B cell (primary cell): ENCODE measurements at regions not wholly inside any gene's neighbourhood (a gene's known extent, or its start where the extent isn't known, plus 50 kb on each side); places are given as distances from the start of the nearest gene placed in this dataset.

Source experiments
- ATAC-seq: fragments of 200-7000 bp; cut with Tn5 transposase; one replicate; pipeline ENCODE4 v1.10.0; 2021; ENCODE audit warnings: low read depth, mild to moderate bottlenecking, moderate number of reproducible peaks, moderate library complexity
- CTCF ChIA-PET: fragments of 350-600 bp; sonication (Branson Sonifier 250); formaldehyde crosslinking; loops from one replicate; lab custom pipeline; 2021; ENCODE audit warnings: antibody characterized with exemption, inconsistent platforms; lab: Charles Lee
- POLR2A ChIA-PET: fragments of 350-600 bp; sonication (Branson Sonifier 250); formaldehyde crosslinking; loops from one replicate; lab custom pipeline; 2021; ENCODE audit warnings: antibody characterized with exemption; lab: Charles Lee
- DNase-seq: peaks from one replicate; pipeline ENCODE4 v3.0.0; 2013
- H2AFZ ChIP-seq: 2 replicates; pipeline ENCODE4 v1.6.1; 2012; ENCODE audit warnings: mild to moderate bottlenecking, low read depth, low read length; ENCODE audit not compliant: insufficient read depth, poor library complexity, severe bottlenecking
- H3K27ac ChIP-seq, 2 donors: 1 replicate in 1 of 2; 2 replicates in 1 of 2; pipeline ENCODE4 v1.5.1; 2012 to 2013; ENCODE audit warnings: low read length in 2 of 2, mild to moderate bottlenecking in 2 of 2, moderate library complexity in 1 of 2
- H3K27me3 ChIP-seq, 4 experiments: fragments of 200-600 bp in 1 of 4; sonication (generic) in 1 of 4; replicated peaks in 1 of 4; 1 replicate in 2 of 4; 2 replicates in 2 of 4; pipeline versions ENCODE4 v1.6.1 to v1.7.0; 2013 to 2016; ENCODE audit warnings: low read length in 3 of 4, mild to moderate bottlenecking in 2 of 4, mixed read lengths in 1 of 4, moderate library complexity in 1 of 4; ENCODE audit not compliant: insufficient read depth in 4 of 4, control insufficient read depth in 3 of 4; ENCODE audit errors: control extremely low read depth in 1 of 4
- H3K36me3 ChIP-seq, 2 experiments: replicated peaks in 1 of 2; 1 replicate in 1 of 2; 2 replicates in 1 of 2; pipeline versions ENCODE4 v1.6.1 to v1.7.1; 2013; ENCODE audit warnings: low read length in 1 of 2; ENCODE audit not compliant: insufficient read depth in 2 of 2, control insufficient read depth in 1 of 2; ENCODE audit errors: control extremely low read depth in 1 of 2, extremely low read depth in 1 of 2
- H3K4me1 ChIP-seq, 2 donors: fragments of 200-600 bp in 1 of 2; sonication (generic) in 1 of 2; 1 replicate in 1 of 2; 2 replicates in 1 of 2; pipeline versions ENCODE4 v1.5.1 to v1.6.1; 2013 to 2017; ENCODE audit warnings: low read length in 2 of 2; ENCODE audit not compliant: control insufficient read depth in 2 of 2, insufficient read depth in 2 of 2
- H3K4me2 ChIP-seq: replicated peaks from 2 replicates; pipeline ENCODE3; 2012; ENCODE audit warnings: mild to moderate bottlenecking, low read depth, low read length; ENCODE audit not compliant: poor library complexity, severe bottlenecking
- H3K4me3 ChIP-seq, 5 experiments: fragments of 200-600 bp in 1 of 5; sonication (generic) in 1 of 5; 1 replicate in 3 of 5; 2 replicates in 2 of 5; pipeline versions ENCODE4 v1.5.1 to v1.7.0; 2011 to 2016; ENCODE audit warnings: low read length in 4 of 5, mild to moderate bottlenecking in 4 of 5, low read depth in 2 of 5, control low read depth in 1 of 5, moderate library complexity in 1 of 5; ENCODE audit not compliant: insufficient read depth in 1 of 5; ENCODE audit errors: control extremely low read depth in 1 of 5, extremely low read depth in 1 of 5
- H3K79me2 ChIP-seq: fragments of 200-600 bp; sonication (generic); one replicate; pipeline ENCODE4 v1.6.0; 2016; ENCODE audit warnings: low read length; ENCODE audit not compliant: control insufficient read depth, insufficient read depth
- H3K9ac ChIP-seq: fragments of 200-600 bp; sonication (generic); 2 replicates; pipeline ENCODE4 v1.6.1; 2017; ENCODE audit warnings: mild to moderate bottlenecking, low read length, moderate library complexity
- H3K9me3 ChIP-seq, 3 donors: one replicate each; pipeline versions ENCODE4 v1.6.1 to v1.7.1; 2013; ENCODE audit warnings: low read length in 2 of 3; ENCODE audit not compliant: control insufficient read depth in 2 of 3, insufficient read depth in 1 of 3; ENCODE audit errors: control extremely low read depth in 1 of 3
- H4K20me1 ChIP-seq: 2 replicates; pipeline ENCODE4 v1.6.0; 2012; ENCODE audit warnings: mild to moderate bottlenecking, low read length; ENCODE audit not compliant: insufficient read depth, control insufficient read depth, poor library complexity, severe bottlenecking
- H3K27ac Mint-ChIP-seq: one replicate; pipeline ENCODE4 v1.8.0; 2021; ENCODE audit warnings: mixed read lengths
- H3K27me3 Mint-ChIP-seq: one replicate; pipeline ENCODE4 v1.8.0; 2021; ENCODE audit warnings: mixed read lengths
- H3K4me1 Mint-ChIP-seq: one replicate; pipeline ENCODE4 v1.8.0; 2021; ENCODE audit warnings: mixed read lengths
- H3K4me3 Mint-ChIP-seq: one replicate; pipeline ENCODE4 v1.8.0; 2021; ENCODE audit warnings: mixed read lengths
- H3K9me3 Mint-ChIP-seq: one replicate; pipeline ENCODE4 v1.8.0; 2022; ENCODE audit warnings: mixed read lengths; ENCODE audit not compliant: insufficient read depth
- EZH2 ChIP-seq: IDR thresholded peaks from 2 replicates; pipeline ENCODE4 v1.6.1; 2012; ENCODE audit warnings: borderline replicate concordance, low read depth, mild to moderate bottlenecking, moderate library complexity, low read length; ENCODE audit not compliant: insufficient read depth, poor library complexity, severe bottlenecking
- WGBS: methylation state at CpG from one replicate; pipeline ENCODE4 v1.1.5; 2013; ENCODE audit warnings: missing lambda C conversion rate; ENCODE audit not compliant: insufficient coverage; 5-methylcytosine and 5-hydroxymethylcytosine counted together
- intact Hi-C: fragments of 100-400 bp; cut with micrococcal nuclease; formaldehyde crosslinking; loops from one replicate; pipeline ENCODE4 v1.10.0; 2022
- TF ChIP-seq, protein P1 (sequence below): fragments of 200-600 bp; IDR thresholded peaks from one replicate; pipeline ENCODE4 v1.8.0; 2022; ENCODE audit warnings: antibody characterized with exemption, mild to moderate bottlenecking

GRCh38 chr1:82064691-82065090 lies 264.0 kb downstream of the ADGRL2 start:
- no CpG with 5 or more reads among the region's 1 CpG for WGBS
- Mint-ChIP-seq H3K4me3 (no peak overlapping the region), H3K9me3 (no peaks in the 10 kb centered on the region), H3K27ac (no peak overlapping the region), H3K4me1 (no peaks in the 10 kb centered on the region), H3K27me3 (no peaks in the 10 kb centered on the region)
- Histone ChIP-seq H3K4me2 (no peak overlapping the region), H2AFZ (no peak overlapping the region), H3K79me2 (no peaks in the 10 kb centered on the region), H3K27me3 (no peaks in the 10 kb centered on the region), H3K36me3 (no peaks in the 10 kb centered on the region), H3K4me1 (no peaks in the 10 kb centered on the region), H4K20me1 (no peaks in the 10 kb centered on the region), H3K9ac (no peak overlapping the region), H3K9me3 (no peaks in the 10 kb centered on the region), H3K27ac (no peak overlapping the region), H3K4me3 (no peak overlapping the region)
- POLR2A ChIA-PET, result no interaction called here
- no peak for TF ChIP-seq EZH2
- TF ChIP-seq, protein P1, sequence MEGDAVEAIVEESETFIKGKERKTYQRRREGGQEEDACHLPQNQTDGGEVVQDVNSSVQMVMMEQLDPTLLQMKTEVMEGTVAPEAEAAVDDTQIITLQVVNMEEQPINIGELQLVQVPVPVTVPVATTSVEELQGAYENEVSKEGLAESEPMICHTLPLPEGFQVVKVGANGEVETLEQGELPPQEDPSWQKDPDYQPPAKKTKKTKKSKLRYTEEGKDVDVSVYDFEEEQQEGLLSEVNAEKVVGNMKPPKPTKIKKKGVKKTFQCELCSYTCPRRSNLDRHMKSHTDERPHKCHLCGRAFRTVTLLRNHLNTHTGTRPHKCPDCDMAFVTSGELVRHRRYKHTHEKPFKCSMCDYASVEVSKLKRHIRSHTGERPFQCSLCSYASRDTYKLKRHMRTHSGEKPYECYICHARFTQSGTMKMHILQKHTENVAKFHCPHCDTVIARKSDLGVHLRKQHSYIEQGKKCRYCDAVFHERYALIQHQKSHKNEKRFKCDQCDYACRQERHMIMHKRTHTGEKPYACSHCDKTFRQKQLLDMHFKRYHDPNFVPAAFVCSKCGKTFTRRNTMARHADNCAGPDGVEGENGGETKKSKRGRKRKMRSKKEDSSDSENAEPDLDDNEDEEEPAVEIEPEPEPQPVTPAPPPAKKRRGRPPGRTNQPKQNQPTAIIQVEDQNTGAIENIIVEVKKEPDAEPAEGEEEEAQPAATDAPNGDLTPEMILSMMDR, result no peak
- no peak for DNase-seq
- CTCF ChIA-PET, result no interaction called here
- intact Hi-C loops, result no loop called here
- no peak for ATAC-seq

- Histone ChIP-seq H3K27me3 (no peaks in the 10 kb centered on the region), H3K9ac (no peak overlapping the region), H4K20me1 (no peaks in the 10 kb centered on the region), H3K4me3 (no peak overlapping the region), H3K4me1 (no peaks in the 10 kb centered on the region), H3K27ac (no peak overlapping the region), H3K9me3 (no peaks in the 10 kb centered on the region), H2AFZ (no peak overlapping the region), H3K36me3 (no peaks in the 10 kb centered on the region), H3K4me2 (no peak overlapping the region), H3K79me2 (no peaks in the 10 kb centered on the region)
- H3K9me3 Mint-ChIP-seq, result no peaks in the 10 kb centered on the region
- TF ChIP-seq, protein P1, result no peak
- no peak for TF ChIP-seq EZH2
- intact Hi-C loops, result no loop called here
- DNase-seq, result no peak
- no peaks in the 10 kb centered on the region for H3K27me3 Mint-ChIP-seq
- no CpG with 5 or more reads among the region's 2 CpGs for WGBS
- no peak overlapping the region for H3K4me3 Mint-ChIP-seq
- POLR2A ChIA-PET, result no interaction called here
- CTCF ChIA-PET, result no interaction called here
- no peaks in the 10 kb centered on the region for H3K4me1 Mint-ChIP-seq
- no peak overlapping the region for H3K27ac Mint-ChIP-seq
- ATAC-seq, result no peak
These were observed 261.5 kb downstream of the ADGRL2 start for GRCh38 chr1:82062206-82062605.
